GM12891 (cell line): ENCODE measurements at regions not wholly inside any gene's neighbourhood (a gene's known extent, or its start where the extent isn't known, plus 50 kb on each side); places are given as distances from the start of the nearest gene placed in this dataset.

Experiments
- POLR2A ChIP-seq: IDR thresholded peaks from 2 replicates; pipeline ENCODE4 v1.6.1; 2011; ENCODE audit warnings: low read depth, low read length, control low read depth
- POLR2AphosphoS5 ChIP-seq: IDR thresholded peaks from 2 replicates; pipeline ENCODE4 v1.6.1; 2011; ENCODE audit warnings: low read depth, low read length, control low read depth
- TAF1 ChIP-seq: IDR thresholded peaks from 2 replicates; pipeline ENCODE4 v1.6.1; 2011; ENCODE audit warnings: low read depth, low read length, control low read depth

DNA sequence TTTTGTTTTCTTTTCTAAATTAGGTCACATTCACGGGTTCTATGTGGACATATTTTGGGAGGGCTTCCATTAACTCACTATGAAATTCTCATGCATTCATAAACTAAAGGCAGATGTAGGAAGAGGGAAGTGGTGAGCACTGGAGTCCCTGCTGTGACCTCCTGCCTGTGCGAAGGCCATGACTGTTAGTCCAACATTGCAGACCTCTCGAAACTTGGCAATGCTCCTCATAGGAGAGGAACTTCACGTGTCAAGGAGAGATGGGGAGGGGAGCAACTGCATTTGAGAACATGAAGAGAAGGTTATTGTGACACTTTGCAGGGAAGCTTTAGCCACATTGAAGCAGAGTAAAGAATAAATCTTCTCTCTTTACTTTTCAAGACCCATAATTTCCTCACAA, 126.4 kb upstream of the HNMT start:
- TF ChIP-seq POLR2A (no peak), POLR2AphosphoS5 (no peak), TAF1 (no peak)
